Karpas-422 (cell line): ENCODE measurements at regions not wholly inside any gene's neighbourhood (a gene's known extent, or its start where the extent isn't known, plus 50 kb on each side); places are given as distances from the start of the nearest gene placed in this dataset.

Experiments used
- DNase-seq: peaks from one replicate; pipeline ENCODE4 v3.0.0-alpha.2; 2015
- H2AFZ ChIP-seq: fragments of 200-600 bp; sonication (generic); 2 replicates; pipeline ENCODE4 v1.6.1; 2014; ENCODE audit warnings: antibody characterized with exemption, low read length, mixed read lengths
- H3K27ac ChIP-seq: fragments of 200-600 bp; sonication (generic); 2 replicates; pipeline ENCODE4 v1.5.1; 2014; ENCODE audit warnings: mild to moderate bottlenecking, low read length, moderate library complexity
- H3K27me3 ChIP-seq: fragments of 200-600 bp; sonication (generic); 2 replicates; pipeline ENCODE4 v1.6.1; 2014; ENCODE audit warnings: low read length, mixed read lengths
- H3K36me3 ChIP-seq: fragments of 200-600 bp; sonication (generic); 2 replicates; pipeline ENCODE4 v1.6.1; 2014; ENCODE audit warnings: low read length, mixed read lengths; ENCODE audit not compliant: insufficient read depth
- H3K4me1 ChIP-seq: fragments of 200-600 bp; sonication (generic); 2 replicates; pipeline ENCODE4 v1.6.1; 2014; ENCODE audit warnings: mild to moderate bottlenecking, low read length, mixed read lengths
- H3K4me2 ChIP-seq: fragments of 200-600 bp; sonication (generic); 2 replicates; pipeline ENCODE4 v1.6.1; 2014; ENCODE audit warnings: low read length, low read depth, mild to moderate bottlenecking; ENCODE audit not compliant: poor library complexity, severe bottlenecking
- H3K4me3 ChIP-seq: fragments of 200-600 bp; sonication (generic); 2 replicates; pipeline ENCODE4 v1.5.1; 2014; ENCODE audit warnings: mild to moderate bottlenecking, antibody characterized with exemption, low read length, mixed read lengths
- H3K79me2 ChIP-seq: fragments of 200-600 bp; sonication (generic); 2 replicates; pipeline ENCODE4 v1.6.1; 2014; ENCODE audit warnings: mild to moderate bottlenecking, low read length, mixed read lengths
- H3K9ac ChIP-seq: fragments of 200-600 bp; sonication (generic); 2 replicates; pipeline ENCODE4 v1.6.0; 2014; ENCODE audit warnings: low read length
- H3K9me2 ChIP-seq: fragments of 200-600 bp; sonication (generic), shearing (Covaris generic); replicated peaks from 2 replicates; pipeline ENCODE4 v1.6.0; 2014; ENCODE audit warnings: mild to moderate bottlenecking, low read length, moderate library complexity; ENCODE audit not compliant: insufficient read depth
- H3K9me3 ChIP-seq: fragments of 300-700, 200-600 bp; sonication (generic); 2 replicates; pipeline ENCODE4 v1.6.1; 2014; ENCODE audit warnings: low read length, mixed read lengths
- H4K20me1 ChIP-seq: fragments of 200-600 bp; sonication (generic); 2 replicates; pipeline ENCODE4 v1.6.1; 2014; ENCODE audit warnings: mild to moderate bottlenecking, antibody characterized with exemption, low read length, low read depth; ENCODE audit not compliant: insufficient read depth

GRCh38 chr4:114264452-114264851, 285.0 kb upstream of the ARSJ start:
- no peaks in the 10 kb centered on the region for H3K79me2 ChIP-seq
- H3K9ac ChIP-seq: no peak overlapping the region
- DNase-seq: no peak
- no peak overlapping the region for H2AFZ ChIP-seq
- no peaks in the 10 kb centered on the region for H4K20me1 ChIP-seq
- no peaks in the 10 kb centered on the region for H3K9me2 ChIP-seq
- H3K36me3 ChIP-seq: no peaks in the 10 kb centered on the region
- H3K4me3 ChIP-seq: no peak overlapping the region
- H3K4me1 ChIP-seq: no peaks in the 10 kb centered on the region
- H3K27ac ChIP-seq: no peak overlapping the region
- H3K9me3 ChIP-seq: no peaks in the 10 kb centered on the region
- no peaks in the 10 kb centered on the region for H3K27me3 ChIP-seq
- no peak overlapping the region for H3K4me2 ChIP-seq

DNA sequence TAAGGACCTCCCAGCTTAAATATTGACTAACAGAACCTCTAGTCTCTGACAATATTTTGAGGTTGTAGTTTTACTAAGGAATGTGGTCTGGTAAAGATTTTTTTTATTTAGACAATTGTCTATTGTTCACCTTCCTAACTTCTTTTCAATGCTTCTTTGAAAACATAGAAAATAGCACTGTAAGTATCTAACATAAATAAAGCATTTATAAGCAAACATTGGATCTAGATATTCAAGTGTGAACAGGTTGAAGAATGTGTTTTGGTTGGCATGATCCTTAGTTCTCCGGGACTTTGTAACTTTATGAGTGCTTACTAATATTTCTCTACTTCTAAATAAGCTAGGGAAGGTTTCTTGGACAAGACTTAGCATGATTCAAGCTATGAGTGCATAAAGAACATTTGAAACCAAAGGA, 285.4 kb upstream of the ARSJ start:
- Histone ChIP-seq H3K9me3 (no peaks in the 10 kb centered on the region), H3K27me3 (no peaks in the 10 kb centered on the region), H3K9me2 (no peaks in the 10 kb centered on the region), H3K4me3 (no peak overlapping the region), H3K27ac (no peak overlapping the region), H3K36me3 (no peaks in the 10 kb centered on the region), H4K20me1 (no peaks in the 10 kb centered on the region), H3K4me1 (no peaks in the 10 kb centered on the region), H3K9ac (no peak overlapping the region), H3K4me2 (no peak overlapping the region), H3K79me2 (no peaks in the 10 kb centered on the region), H2AFZ (no peak overlapping the region)
- no peak for DNase-seq

- no peak overlapping the region for H3K4me3 ChIP-seq
- no peaks in the 10 kb centered on the region for H3K4me1 ChIP-seq
- no peaks in the 10 kb centered on the region for H4K20me1 ChIP-seq
- no peak overlapping the region for H3K4me2 ChIP-seq
- no peak for DNase-seq
- no peaks in the 10 kb centered on the region for H3K9me3 ChIP-seq
- no peaks in the 10 kb centered on the region for H3K36me3 ChIP-seq
- no peak overlapping the region for H2AFZ ChIP-seq
- H3K27ac ChIP-seq: no peak overlapping the region
- H3K9ac ChIP-seq: no peak overlapping the region
- H3K79me2 ChIP-seq: no peaks in the 10 kb centered on the region
- H3K9me2 ChIP-seq: no peaks in the 10 kb centered on the region
- H3K27me3 ChIP-seq: no peaks in the 10 kb centered on the region
Measured at GRCh38 chr4:114265342-114265741, 285.9 kb upstream of the ARSJ start.

DNA sequence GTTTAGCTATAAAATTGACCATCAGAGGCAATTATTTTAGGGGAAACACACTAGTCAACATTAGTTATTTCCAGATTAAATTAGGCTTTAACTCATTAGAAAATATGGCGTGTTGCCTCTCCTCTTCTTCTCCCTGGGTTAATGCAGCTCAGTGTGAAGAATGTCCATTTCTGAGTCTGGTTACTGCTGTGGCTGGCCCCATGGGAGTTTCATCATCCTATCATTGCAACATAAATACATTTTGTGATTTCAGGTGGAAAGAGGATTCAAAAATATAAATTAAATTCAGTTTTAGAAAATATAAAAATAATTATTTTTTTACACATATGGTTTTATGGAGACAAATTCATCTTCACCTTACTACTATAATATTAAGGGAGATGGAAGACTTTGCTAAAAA, 288.5 kb upstream of the ARSJ start:
- Histone ChIP-seq H3K27me3 (no peaks in the 10 kb centered on the region; the same call in 1 of the 2 replicates), H4K20me1 (no peaks in the 10 kb centered on the region), H2AFZ (no peak overlapping the region), H3K9me2 (no peaks in the 10 kb centered on the region), H3K9me3 (no peaks in the 10 kb centered on the region), H3K79me2 (no peaks in the 10 kb centered on the region), H3K4me3 (no peak overlapping the region), H3K36me3 (no peaks in the 10 kb centered on the region), H3K27ac (no peak overlapping the region), H3K4me1 (no peaks in the 10 kb centered on the region), H3K4me2 (no peak overlapping the region), H3K9ac (no peak overlapping the region)
- DNase-seq: no peak

DNA sequence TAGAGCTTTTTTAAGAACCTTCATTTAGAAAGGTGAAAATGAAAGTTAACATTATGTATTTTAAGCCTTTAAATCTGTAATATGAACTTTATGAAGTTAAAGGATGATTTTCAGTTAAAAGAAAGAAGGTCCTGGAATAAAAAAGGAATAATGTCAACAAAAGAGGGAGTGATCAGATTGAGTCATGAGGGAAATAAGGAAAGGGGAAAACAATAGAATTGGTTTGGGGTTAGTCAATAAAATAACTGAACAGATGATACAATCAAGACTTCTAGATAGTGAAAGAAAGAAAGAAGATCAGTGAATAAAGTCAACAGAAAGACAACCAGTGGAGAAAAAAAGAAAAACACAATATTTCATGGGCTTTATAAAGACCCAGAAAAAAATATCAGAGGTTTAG, 291.6 kb upstream of the ARSJ start:
- no peak overlapping the region for H3K27ac ChIP-seq
- no peak overlapping the region for H3K4me2 ChIP-seq
- H3K9me3 ChIP-seq: no peaks in the 10 kb centered on the region
- H3K9me2 ChIP-seq: no peaks in the 10 kb centered on the region
- no peaks in the 10 kb centered on the region; the same call in 1 of the 2 replicates for H3K27me3 ChIP-seq
- H3K79me2 ChIP-seq: no peaks in the 10 kb centered on the region
- DNase-seq: no peak
- no peaks in the 10 kb centered on the region for H3K4me1 ChIP-seq
- no peak overlapping the region for H3K9ac ChIP-seq
- no peaks in the 10 kb centered on the region for H4K20me1 ChIP-seq
- H3K36me3 ChIP-seq: no peaks in the 10 kb centered on the region
- H3K4me3 ChIP-seq: no peak overlapping the region
- no peak overlapping the region for H2AFZ ChIP-seq

GRCh38 chr4:114272226-114272625, 292.8 kb upstream of the ARSJ start:
- no peaks in the 10 kb centered on the region for H3K9me3 ChIP-seq
- H3K4me1 ChIP-seq: no peaks in the 10 kb centered on the region
- no peaks in the 10 kb centered on the region; the same call in 1 of the 2 replicates for H3K27me3 ChIP-seq
- no peaks in the 10 kb centered on the region for H3K79me2 ChIP-seq
- no peaks in the 10 kb centered on the region for H3K9me2 ChIP-seq
- DNase-seq: no peak
- H3K27ac ChIP-seq: no peak overlapping the region
- no peak overlapping the region for H3K4me3 ChIP-seq
- H3K4me2 ChIP-seq: no peak overlapping the region
- no peaks in the 10 kb centered on the region for H3K36me3 ChIP-seq
- H3K9ac ChIP-seq: no peak overlapping the region
- no peaks in the 10 kb centered on the region for H4K20me1 ChIP-seq
- no peak overlapping the region for H2AFZ ChIP-seq

DNA sequence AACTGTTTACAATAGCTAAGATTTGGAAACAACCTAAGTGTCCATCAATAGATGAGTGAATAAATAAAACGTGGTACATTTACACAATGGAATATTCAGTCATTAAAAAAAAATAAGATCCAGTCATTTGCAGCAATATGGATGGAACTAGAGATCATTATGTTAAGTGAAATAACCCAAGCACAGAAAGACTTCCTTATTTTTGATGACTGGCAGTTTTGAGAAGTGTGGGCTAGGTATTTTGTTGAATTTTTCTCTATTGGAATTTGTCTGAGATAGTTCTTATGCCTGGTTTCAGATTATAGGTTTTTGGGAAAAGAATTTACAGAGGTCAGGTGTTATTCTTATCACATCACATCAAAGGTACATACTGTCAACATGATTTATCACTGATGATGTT, 293.8 kb upstream of the ARSJ start:
- Histone ChIP-seq H3K9me3 (no peaks in the 10 kb centered on the region), H4K20me1 (no peaks in the 10 kb centered on the region), H3K9ac (no peak overlapping the region), H3K79me2 (no peaks in the 10 kb centered on the region), H3K4me3 (no peak overlapping the region), H3K4me1 (no peaks in the 10 kb centered on the region), H3K4me2 (no peak overlapping the region), H3K36me3 (no peaks in the 10 kb centered on the region), H3K27me3 (no peaks in the 10 kb centered on the region; the same call in 1 of the 2 replicates), H2AFZ (no peak overlapping the region), H3K27ac (no peak overlapping the region), H3K9me2 (no peaks in the 10 kb centered on the region)
- DNase-seq: no peak

GRCh38 chr4:114277690-114278089, 298.2 kb upstream of the ARSJ start:
- no peaks in the 10 kb centered on the region for H3K79me2 ChIP-seq
- no peaks in the 10 kb centered on the region for H3K4me1 ChIP-seq
- H3K9me2 ChIP-seq: no peaks in the 10 kb centered on the region
- H2AFZ ChIP-seq: no peak overlapping the region
- no peak overlapping the region for H3K4me3 ChIP-seq
- no peak for DNase-seq
- no peak overlapping the region for H3K4me2 ChIP-seq
- no peaks in the 10 kb centered on the region for H3K27me3 ChIP-seq
- H3K27ac ChIP-seq: no peak overlapping the region
- H3K9me3 ChIP-seq: no peaks in the 10 kb centered on the region
- H4K20me1 ChIP-seq: no peaks in the 10 kb centered on the region
- H3K9ac ChIP-seq: no peak overlapping the region
- no peaks in the 10 kb centered on the region for H3K36me3 ChIP-seq

DNA sequence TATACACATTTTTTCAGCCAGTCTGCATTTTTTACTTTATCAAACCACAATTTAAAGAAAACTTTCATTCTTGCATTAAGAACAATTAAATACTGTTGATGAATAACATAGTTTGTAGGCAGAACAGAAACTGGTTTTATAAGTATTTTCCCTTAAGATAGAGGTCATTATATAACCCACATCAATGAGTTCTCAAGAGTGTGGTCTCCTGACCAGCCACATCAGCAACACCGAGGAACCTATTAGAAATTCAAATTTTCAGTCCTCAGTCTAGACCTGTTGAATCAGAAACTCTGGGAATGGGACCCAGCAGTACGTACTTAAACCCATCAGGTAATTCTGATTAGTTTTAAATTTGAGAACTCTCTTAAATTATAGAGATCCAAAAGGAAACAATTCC, 299.6 kb upstream of the ARSJ start:
- no peaks in the 10 kb centered on the region for H3K9me2 ChIP-seq
- no peaks in the 10 kb centered on the region for H3K79me2 ChIP-seq
- H3K9ac ChIP-seq: no peak overlapping the region
- H2AFZ ChIP-seq: no peak overlapping the region
- H3K9me3 ChIP-seq: no peaks in the 10 kb centered on the region
- peaks cover 4% of the 10 kb centered on the region; the same call in 1 of the 2 replicates for H3K4me1 ChIP-seq
- no peaks in the 10 kb centered on the region for H3K27me3 ChIP-seq
- no peak overlapping the region for H3K4me3 ChIP-seq
- no peak for DNase-seq
- H3K27ac ChIP-seq: no peak overlapping the region
- H3K36me3 ChIP-seq: no peaks in the 10 kb centered on the region
- H3K4me2 ChIP-seq: no peak overlapping the region
- no peaks in the 10 kb centered on the region for H4K20me1 ChIP-seq
